Sciatic nerve (tissue), 2 donors: ENCODE measurements at regions not wholly inside any gene's neighbourhood (a gene's known extent, or its start where the extent isn't known, plus 50 kb on each side); places are given as distances from the start of the nearest gene placed in this dataset.

ENCODE experiments used
- ATAC-seq: fragments of 200-7000 bp; cut with Tn5 transposase; one replicate; pipeline ENCODE4 v1.9.1; 2020; ENCODE audit warnings: mild to moderate bottlenecking, moderate library complexity
- DNase-seq: peaks from one replicate; pipeline ENCODE4 v3.0.0-alpha.2; 2020; ENCODE audit warnings: low spot score
- intact Hi-C: fragments of 100-400 bp; cut with DNase I; formaldehyde crosslinking; loops from one replicate; pipeline ENCODE4 v1.14.2; 2022
- donor health status: DM: no; HTN: no; CAD: no.
- donor health status: DM: no; HTN: no; CAD: no.

DNA sequence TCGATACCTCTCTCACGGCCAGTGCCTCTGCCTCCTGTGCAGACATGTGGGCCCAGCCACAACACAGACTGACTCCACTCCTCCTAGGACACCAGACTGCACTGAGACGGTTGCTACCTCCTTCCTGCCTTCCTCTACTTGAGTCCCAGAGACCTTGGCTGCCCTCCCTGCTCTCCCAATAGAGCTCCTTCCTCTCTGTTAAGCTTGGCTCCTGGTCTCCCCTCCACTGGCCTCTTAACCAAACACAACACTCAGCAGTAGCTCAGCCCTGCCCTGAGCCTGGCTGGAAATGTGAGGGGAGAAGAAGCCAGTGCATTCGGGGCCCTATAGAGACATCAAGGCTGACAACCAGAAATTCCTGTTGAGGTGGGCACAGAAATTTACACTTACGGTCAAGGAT is 102.0 kb downstream of the HTR5A start:
- DNase-seq (no peak), ATAC-seq (no peak)
- intact Hi-C loops = no loop called here

DNA sequence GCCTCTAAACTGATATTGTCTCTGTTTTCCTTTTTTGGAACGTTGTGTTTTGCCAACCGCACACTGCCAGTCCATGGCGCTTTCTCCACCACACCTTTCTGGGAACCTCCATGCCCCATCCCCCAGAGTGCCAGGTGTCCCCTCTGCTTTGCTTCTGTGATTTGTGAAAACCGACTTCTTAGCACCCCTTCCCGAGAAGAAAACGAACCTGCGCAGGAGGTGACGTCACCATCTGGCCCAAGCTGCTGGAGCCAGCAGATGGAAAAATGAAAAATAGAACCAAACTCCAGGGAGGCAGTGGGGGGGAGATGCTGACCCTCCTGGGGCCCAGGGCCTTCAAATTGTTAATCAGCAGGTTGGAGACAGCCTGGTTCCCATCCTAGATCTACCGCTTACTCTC is 103.8 kb downstream of the HTR5A start:
- intact Hi-C loops = no loop called here

DNA sequence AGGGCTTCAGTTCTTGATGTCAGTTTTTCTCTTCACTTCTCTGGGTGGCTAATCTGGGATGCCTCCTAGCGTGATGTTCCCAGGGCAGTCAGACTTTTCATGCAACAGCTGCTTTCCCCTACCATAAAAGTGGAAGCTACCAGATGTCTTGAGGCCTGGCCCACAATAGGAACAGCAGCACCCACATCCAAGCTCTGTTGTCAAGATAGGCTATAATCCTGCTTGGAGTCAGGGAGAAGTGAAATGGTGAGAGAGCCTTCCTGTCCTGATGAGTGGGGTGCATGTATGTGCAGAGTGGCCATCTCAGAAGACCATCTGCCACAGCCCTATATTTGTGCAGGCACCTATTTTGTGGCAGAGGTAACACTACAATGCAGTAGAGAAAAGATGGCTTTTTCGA is 108.0 kb downstream of the HTR5A start:
- ATAC-seq = no peak
- DNase-seq = no peak
- intact Hi-C loops = no loop called here

More for the DNA sequence above, 103.8 kb downstream of the HTR5A start:
- no peak for ATAC-seq
- DNase-seq = no peak

DNA sequence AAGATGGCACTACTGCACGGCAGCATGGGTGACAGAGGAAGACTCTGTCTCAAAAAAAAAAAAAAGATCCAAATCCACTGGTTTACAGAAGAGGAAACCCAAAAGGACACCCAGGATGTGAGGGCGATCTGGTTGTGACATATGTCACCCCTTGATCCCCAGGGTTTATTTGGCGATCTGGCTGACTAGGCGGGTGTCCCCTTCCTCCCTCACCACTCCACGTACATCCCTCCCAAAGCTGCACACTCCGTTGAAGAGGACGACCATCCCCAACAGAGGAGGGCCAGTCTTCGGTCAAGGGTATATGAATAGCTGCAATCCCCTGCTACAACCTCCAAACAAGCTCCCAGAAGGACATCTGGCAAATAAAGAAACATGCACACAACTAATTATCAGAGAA is 111.6 kb downstream of the HTR5A start:
- intact Hi-C loops = no loop called here
- no peak for ATAC-seq
- no peak for DNase-seq

DNA sequence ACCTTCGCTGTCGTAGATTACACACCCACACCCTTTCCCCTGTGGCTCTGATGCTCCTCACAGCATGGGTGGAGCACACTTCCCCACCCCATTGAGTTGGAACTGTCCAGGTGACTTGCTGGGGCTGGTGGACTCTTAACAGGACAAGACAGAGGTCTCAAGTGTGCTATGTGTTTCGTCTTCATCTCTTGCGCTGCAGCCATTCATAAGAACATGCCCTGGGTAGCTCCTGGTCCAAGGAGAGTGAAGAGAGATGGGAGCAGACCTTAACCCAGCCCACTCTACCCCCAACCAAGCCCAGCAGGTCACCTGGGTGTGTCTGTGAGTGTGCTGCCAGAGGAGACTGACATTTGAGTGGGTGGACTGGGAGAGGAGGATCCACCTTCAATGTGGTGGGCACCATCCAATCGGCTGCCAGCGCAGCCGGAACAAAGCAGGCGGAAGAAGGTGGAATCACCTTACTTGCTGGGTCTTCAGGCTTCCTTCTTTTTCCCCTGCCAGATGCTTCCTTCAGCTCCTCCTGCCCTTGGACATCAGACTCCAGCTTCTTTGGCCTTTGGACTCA is 112.4 kb downstream of the HTR5A start:
- ATAC-seq (no peak), DNase-seq (no peak)
- intact Hi-C loops = no loop called here

DNA sequence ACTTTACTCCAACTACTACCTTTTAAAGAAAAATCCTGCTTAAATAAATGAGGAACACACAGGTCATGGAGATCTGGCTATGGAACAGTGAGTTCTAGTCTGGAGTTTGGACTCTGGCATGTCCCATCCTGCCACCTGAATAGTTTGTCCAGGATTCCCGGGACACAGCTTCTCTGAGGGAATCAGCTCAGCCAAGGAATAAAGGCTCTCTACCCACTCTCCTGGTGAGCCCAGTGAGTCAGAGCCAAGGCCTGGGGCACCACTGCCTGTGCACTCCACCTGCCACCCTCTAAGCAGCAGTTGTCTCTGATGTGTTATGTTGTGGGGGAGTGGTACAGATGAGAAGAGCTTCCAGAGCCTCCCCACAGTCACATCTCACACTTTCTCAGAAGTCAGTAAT is 113.5 kb downstream of the HTR5A start:
- DNase-seq (no peak), ATAC-seq (no peak)
- intact Hi-C loops = no loop called here

DNA sequence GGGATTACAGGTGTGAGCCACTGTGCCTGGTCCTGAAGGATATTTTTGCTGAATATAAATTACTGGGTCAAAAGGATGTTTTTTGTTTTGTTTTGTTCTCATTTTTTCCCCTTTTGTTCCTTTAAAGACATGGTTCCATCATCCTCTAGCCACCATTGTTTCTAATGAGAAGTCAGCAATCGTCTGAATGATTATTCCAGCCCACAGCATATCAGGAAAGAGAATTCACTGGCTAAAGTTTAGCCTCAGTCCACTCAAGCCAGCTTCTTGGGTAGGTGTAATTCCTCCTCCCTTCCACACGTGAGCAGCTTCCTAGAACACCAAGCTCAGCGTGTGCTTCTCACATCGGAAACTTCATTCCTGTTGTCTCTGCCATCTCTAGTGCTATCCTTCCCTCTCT is 112.8 kb upstream of the INSIG1 start:
- ATAC-seq (no peak), DNase-seq (no peak)
- intact Hi-C loops = loop anchor here (5.0 kb wide), 1 partner anchor 152 kb away; no protein-coding TSS in a partner anchor

DNA sequence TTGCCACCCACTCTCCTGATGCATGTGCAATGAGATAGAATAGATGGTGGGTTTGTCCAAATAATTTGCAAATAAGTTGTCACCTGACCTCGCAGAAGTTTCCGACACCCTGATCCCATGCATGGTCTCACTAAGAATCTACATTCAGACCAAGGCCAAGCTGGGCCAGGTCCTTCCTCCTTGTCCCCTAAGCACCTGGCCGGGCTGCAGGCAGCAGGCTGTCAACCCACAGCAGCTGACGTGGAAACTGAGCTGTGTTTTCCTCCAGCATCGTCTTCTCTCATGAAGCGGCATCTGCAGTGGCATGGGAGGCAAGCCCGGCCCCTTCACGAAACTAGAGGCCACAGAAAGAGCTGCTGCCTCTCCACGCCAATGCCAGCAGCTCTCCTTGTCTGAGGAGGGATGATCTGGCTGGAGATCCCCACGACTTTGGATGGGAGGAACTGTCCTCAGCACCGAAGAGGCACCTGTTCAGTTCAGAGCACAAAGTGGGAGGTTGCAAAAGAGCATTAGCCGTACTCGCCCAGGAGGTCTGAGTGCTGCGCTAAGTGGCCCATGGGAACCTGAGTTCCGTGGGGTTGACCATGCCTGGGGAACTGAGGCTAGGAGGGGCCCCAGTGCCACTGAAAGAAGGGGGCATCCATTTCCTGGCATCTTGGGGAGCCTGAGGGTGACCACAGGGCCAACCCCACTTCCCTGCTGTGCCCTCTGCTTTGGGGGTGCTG is 110.5 kb upstream of the INSIG1 start:
- DNase-seq = no peak
- no peak for ATAC-seq
- intact Hi-C loops = loop anchor here (5.0 kb wide), 1 partner anchor 150 kb away; no protein-coding TSS in a partner anchor

DNA sequence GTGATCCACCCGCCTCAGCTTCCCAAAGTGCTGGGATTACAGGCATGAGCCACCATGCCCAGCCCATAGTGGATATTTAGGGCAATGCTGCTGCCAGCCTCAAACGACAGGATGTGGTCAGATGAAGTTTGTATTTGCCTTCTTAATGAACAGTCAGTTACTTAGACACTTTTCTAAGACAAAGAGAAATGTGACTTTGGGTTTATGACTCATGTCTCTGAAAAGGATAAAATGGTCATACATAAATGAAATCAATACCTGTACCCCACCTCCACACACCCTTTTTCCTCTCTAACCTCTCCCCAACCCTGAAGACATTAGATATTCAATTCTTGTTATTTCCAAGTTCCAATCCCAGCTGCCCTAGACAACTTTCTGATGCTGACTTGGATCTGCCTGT is 109.3 kb upstream of the INSIG1 start:
- DNase-seq = no peak
- intact Hi-C loops = loop anchor here (5.0 kb wide), 1 partner anchor 149 kb away; no protein-coding TSS in a partner anchor
- ATAC-seq = no peak

DNA sequence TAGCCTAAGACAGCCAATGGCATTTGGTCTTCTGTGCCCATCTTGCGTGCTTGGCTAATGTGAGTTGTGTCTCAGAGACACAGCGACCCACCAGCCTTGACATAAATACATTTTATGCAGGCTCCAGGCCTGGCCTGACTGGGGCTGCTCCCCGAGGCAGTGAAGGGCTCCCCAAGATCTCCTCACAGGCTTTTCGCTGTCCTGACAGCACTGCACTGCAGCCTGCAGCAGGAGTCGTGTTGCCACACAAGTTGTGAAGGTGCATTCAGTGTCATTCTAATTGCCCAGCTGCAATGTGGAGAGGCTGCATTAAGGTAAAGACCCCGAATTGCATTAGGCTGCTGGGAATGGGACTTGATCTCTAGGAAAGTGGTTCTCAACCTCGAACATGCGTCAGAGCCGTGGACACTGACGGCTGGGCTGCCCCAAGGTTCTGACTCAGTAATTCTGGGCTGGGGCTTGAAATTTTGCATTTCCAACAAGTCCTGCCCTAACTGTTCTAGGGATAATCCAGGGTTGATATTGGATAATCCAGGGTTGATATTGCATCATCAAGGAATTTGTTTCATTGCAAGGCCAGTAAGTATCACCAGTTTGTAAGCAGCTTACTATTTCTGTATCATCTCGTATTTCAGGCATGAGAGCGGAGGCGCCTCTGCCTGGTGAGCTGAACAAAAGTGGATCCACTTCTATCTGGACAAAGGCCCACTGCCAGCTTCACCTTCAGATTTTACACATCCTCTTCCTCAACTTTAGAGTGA is 108.7 kb upstream of the INSIG1 start:
- intact Hi-C loops = loop anchor here (5.0 kb wide), 1 partner anchor 148 kb away; no protein-coding TSS in a partner anchor
- ATAC-seq = no peak
- no peak for DNase-seq

DNA sequence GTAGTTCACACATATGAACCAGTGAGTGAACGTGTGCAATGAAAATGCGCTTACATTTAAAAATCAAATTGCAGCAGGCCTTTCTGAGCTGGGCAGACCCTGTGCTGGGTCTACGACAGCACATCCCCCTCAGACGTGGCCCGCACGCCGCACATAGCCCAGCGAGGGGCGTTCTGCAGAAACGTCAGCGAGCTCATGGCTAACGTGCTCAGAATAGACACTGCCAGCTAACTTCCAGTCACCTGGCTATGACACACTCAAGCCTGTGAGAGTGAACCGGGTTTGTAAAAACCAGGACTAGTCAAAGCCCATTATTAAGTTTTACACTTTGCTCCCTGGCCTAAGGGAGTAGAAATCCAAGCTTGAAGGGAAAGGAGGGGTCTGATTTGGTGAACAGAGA is 108.1 kb upstream of the INSIG1 start:
- intact Hi-C loops = loop anchor here (5.0 kb wide), 1 partner anchor 148 kb away; no protein-coding TSS in a partner anchor
- DNase-seq (no peak), ATAC-seq (no peak)

DNA sequence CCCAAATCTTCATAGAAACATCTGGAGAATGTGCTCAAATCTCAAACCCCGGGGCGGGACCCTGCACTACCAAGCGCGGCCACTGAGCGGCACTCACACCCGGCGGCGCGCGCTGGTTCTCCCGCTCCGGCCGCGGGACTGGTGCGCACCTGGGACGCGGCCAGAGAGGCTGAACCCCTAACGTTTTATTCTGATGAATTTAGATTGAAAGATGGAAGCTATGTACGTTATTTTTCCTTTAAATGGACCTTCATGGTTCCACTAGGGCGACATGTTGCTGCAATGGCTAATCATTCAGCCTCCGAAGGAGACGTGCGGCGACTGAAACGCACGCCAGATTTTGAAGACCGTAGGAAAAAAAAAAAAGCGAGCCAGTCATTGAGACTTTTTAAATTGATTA is 107.0 kb upstream of the INSIG1 start:
- ATAC-seq (peak; percentile 71), DNase-seq (peak; percentile 78)
- intact Hi-C loops = no loop called here

DNA sequence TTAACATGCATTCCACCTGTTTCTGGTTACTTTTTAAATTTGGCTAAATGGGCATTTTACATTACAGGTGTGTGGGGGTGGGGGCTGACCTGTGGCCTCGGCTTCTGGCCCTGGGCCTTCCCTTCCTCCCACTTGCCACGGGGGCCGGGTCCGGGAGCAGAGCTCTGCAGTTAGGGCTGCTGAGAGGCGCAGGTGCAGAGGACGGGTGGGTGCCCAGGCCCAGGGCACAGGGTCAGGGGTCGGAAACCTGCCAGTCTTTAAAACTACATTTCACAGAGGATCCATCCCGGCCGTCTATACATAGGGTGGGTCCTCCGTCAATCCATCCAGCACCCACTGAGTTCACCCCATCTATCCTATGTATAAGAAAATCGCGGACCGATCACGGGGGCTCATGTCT is 106.5 kb upstream of the INSIG1 start:
- ATAC-seq = no peak
- DNase-seq = no peak
- intact Hi-C loops = no loop called here

DNA sequence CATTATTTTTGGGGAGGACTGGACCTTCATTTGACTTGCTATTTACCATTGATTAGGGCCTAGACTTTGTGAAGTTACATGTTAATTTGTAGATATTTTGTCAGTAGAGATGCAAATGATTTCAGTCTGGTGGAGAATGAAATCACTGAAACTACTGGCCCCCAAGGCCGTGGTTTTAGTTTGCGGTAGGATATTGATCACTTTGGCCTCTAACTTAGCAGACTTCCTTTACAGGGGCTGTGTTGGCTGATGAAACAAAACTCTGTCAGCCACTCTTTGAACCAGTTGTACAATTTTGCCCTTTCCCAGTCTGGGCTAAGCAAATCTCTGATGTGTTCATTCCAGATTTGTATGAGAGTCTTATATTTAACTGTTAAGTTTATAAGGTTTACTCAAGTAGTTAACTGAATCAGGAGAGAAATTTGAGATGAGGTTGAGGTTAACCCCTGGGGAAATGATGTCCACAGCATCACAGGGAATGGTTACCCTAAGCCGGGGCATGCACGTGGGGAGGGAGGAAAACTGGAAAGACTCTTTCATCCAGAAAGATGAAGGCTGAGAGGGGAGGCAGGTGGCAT is 105.7 kb upstream of the INSIG1 start:
- intact Hi-C loops = no loop called here

DNA sequence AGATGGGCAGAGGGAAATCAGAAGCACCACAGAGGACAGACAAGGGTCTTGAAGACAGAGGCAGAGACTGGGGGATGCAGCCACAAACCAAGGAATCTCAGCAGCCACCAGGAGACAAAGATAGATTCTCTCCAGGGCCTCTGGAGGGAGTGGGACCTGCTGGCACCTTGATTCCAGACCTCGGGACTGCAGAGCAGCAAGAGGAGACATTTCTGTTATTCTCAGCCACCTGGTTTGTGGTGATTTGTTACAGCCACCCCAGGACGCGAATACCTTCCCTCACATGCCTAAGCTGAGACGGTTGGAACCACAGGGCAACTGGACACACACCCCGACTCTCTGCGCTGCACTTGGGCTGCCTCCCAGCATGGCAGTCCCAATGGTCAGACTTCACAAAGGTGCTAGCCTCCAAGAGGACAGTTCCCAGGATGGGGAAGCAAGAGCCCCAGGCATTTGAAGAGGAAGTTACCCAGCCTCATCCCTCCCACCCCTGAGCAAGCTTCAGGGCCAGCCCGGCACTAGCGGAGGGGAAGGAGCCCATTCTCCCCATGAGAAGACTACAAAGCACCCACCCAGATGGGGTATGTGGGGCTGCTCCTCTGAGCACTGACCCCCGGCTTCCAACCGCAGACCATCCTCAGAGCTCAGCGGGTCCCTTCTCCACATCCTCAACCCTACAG is 104.6 kb upstream of the INSIG1 start:
- DNase-seq (no peak), ATAC-seq (no peak)
- intact Hi-C loops = no loop called here

More for the DNA sequence above, 105.7 kb upstream of the INSIG1 start:
- DNase-seq = no peak
- ATAC-seq = no peak

DNA sequence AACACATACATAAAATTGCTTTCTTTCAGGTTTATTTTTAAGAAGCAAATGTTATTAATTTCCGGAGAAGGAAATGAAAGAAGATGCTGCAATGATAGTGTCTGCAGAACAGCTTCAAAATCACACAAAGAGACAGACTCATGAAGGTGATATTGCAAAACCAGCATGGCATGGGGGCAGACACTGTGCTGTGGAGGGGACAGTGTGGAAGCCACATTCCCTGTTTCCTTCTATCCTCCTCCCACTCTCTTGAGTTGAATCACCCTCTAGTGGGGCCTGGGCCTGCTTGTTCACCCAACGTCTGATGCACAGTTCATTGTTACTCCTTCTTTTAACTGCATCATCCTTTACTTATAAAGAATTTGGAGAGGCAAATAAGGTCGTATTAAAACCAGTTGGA is 104.0 kb upstream of the INSIG1 start:
- ATAC-seq (no peak), DNase-seq (no peak)
- intact Hi-C loops = no loop called here

DNA sequence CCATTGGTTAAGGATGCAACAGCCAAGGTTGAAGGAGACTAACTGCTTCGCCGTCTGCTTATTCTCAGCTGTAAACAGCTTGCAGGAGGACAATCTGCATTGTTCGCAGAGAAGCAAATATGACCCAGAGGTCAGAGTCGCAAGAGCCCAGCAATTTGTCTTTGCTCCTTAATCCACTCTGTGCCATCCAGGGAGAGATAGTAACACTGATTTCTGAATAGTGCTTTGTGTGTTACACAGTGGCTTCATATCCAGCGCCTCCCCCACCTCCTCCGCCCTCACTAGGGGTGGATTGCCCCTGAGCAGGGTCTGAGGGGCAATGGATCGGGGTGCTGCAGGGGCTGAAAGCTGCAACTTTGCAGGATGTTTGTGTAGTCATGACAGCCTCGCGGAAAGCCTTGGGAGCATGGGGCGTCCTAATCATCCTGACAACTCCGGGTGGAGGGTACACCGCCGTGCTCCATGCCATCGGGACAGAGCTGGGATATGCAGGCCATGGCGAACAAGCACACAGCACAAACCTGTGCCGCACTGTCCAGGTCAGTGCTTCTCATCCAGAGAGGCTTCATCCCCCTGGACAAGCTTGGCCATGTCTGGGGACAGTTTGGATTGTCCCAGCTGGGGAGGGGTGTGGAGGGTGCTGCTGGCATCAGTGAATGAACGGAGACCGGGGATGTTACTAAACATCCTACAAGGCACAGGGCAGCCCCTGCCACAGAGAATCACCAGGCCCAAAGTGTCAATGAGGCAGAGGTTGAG is 103.1 kb upstream of the INSIG1 start:
- no peak for ATAC-seq
- intact Hi-C loops = no loop called here
- DNase-seq = no peak

DNA sequence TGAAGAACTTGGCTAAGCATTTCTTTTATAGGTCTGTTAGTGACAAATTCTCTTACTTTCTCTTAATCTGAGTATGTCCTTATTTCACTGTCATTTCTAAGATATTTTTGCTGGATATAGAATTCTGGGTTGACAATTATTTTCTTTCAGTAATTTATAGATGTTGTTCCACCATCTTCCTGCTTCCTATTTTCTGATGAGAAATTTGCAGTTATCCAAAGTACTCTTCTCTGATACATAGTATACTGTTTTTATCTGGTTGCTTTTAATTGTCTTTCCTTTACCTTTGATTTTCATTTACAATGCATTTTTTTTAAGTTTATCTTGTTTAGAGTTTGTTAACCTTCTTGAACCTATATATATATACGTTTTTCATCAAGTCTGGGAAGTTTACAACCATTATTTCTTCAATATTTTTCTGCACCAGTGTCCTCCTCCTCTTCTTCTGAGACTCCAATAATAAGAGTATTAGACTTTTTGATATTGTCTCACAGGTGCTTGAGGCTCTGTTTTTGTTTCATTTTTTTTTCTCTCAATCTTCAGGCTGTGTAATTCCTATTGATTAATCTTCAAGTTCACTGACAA is 101.6 kb upstream of the INSIG1 start:
- intact Hi-C loops = no loop called here
- ATAC-seq = no peak
- no peak for DNase-seq
